ENCODE measurements at regions not wholly inside any gene's neighbourhood (a gene's known extent, or its start where the extent isn't known, plus 50 kb on each side); places are given as distances from the start of the nearest gene placed in this dataset.

GRCh38 chr2:16064745-16065144 lies 124.4 kb downstream of the MYCN start:
- no peaks in the 10 kb centered on the region for H3K4me1 ChIP-seq
- no peaks in the 10 kb centered on the region for H3K36me3 ChIP-seq
- no peak overlapping the region for H3K27ac ChIP-seq
- ATAC-seq: no peak
- H3K27me3 ChIP-seq: no peaks in the 10 kb centered on the region
- H3K9me3 ChIP-seq: peaks cover 0 to 4% (median 0%) of the 10 kb centered on the region in 3 donors
- WGBS, 2 donors (ENCODE audit: low coverage in 1 of 2): 69 to 81% methylated on average over 2 of the region's 2 CpGs
- TF ChIP-seq CTCF (IDR thresholded peaks at IDR 0.05) (no peak), POLR2AphosphoS5 (IDR thresholded peaks at IDR 0.05) (no peak), POLR2A (IDR thresholded peaks at IDR 0.05) (no peak), EP300 (IDR thresholded peaks at IDR 0.05) (no peak)
- no peak overlapping the region for H3K4me3 ChIP-seq

GRCh38 chr2:16063955-16064633 lies 123.7 kb downstream of the MYCN start:
- H3K36me3 ChIP-seq: no peaks in the 10 kb centered on the region
- H3K27me3 ChIP-seq: no peaks in the 10 kb centered on the region
- H3K9me3 ChIP-seq: peaks cover 0 to 4% (median 0%) of the 10 kb centered on the region in 3 donors
- WGBS, 2 donors (ENCODE audit: low coverage in 1 of 2): 92 to 94% methylated on average over 4 of the region's 4 CpGs
- no peak overlapping the region for H3K27ac ChIP-seq
- TF ChIP-seq EP300 (IDR thresholded peaks at IDR 0.05): no peak
- TF ChIP-seq POLR2AphosphoS5 (IDR thresholded peaks at IDR 0.05): no peak
- no peak overlapping the region for H3K4me3 ChIP-seq
- H3K4me1 ChIP-seq: no peaks in the 10 kb centered on the region
- no peak for ATAC-seq

GRCh38 chr2:16063251-16063850 lies 123.0 kb downstream of the MYCN start:
- H3K36me3 ChIP-seq: no peaks in the 10 kb centered on the region
- no peak for ATAC-seq
- H3K27me3 ChIP-seq: no peaks in the 10 kb centered on the region
- no peak overlapping the region for H3K27ac ChIP-seq
- no peak overlapping the region for H3K4me3 ChIP-seq
- no peaks in the 10 kb centered on the region for H3K4me1 ChIP-seq
- WGBS, 2 donors (ENCODE audit: low coverage in 1 of 2): 80% methylated on average over 1 of the region's 4 CpGs; no CpG with 5 or more reads in 1 of the 2 donors
- TF ChIP-seq CTCF (IDR thresholded peaks at IDR 0.05) (no peak), EP300 (IDR thresholded peaks at IDR 0.05) (no peak), POLR2AphosphoS5 (IDR thresholded peaks at IDR 0.05) (no peak), POLR2A (IDR thresholded peaks at IDR 0.05) (no peak)
- H3K9me3 ChIP-seq: peaks cover 0 to 4% (median 0%) of the 10 kb centered on the region in 3 donors

DNA sequence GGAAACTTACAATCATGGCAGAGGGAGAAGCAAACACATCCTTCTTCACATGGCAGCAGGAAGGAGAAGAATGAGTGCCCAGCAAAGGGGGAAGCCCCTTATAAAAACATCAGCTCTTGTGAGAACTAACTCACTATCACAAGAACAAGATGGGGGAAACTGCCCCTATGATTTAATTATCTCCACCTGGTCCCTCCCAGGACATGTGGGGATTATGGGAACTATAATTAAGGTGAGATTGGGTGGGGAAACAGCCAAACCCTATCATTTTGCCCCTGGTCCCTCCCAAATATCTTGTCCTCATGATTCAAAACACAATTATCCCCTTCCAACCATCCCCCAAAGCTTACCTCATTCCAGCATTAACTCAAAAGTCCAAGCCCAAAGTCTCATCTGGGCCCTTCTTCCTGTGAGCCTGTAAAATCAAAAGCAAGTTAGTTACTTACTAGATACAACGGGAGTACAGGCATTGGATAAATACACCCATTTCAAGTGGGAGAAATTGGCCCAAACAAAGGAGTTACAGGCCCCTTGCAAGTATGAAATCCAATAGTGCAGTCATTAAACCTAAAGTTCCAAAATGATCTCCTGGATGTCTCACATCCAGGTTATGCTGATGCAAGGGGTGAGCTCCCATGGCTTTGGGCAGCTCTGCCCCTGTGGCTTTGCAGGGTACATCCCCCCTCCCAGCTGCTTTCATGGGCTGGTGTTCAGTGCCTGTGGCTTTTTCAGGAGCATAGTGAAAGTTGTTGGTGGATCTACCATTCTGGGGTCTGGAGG lies 122.3 kb downstream of the MYCN start:
- Histone ChIP-seq H3K36me3 (no peaks in the 10 kb centered on the region), H3K27me3 (no peaks in the 10 kb centered on the region), H3K4me1 (no peaks in the 10 kb centered on the region), H3K9me3 (peaks cover 0 to 4% (median 0%) of the 10 kb centered on the region in 3 donors), H3K4me3 (no peak overlapping the region), H3K27ac (no peak overlapping the region)
- ATAC-seq: no peak
- WGBS, 2 donors (ENCODE audit: low coverage in 1 of 2): no CpG with 5 or more reads among the region's 1 CpG
- no peak for TF ChIP-seq POLR2A (IDR thresholded peaks at IDR 0.05)
- no peak for TF ChIP-seq CTCF (IDR thresholded peaks at IDR 0.05)
- no peak for TF ChIP-seq POLR2AphosphoS5 (IDR thresholded peaks at IDR 0.05)
- no peak for TF ChIP-seq EP300 (IDR thresholded peaks at IDR 0.05)

DNA sequence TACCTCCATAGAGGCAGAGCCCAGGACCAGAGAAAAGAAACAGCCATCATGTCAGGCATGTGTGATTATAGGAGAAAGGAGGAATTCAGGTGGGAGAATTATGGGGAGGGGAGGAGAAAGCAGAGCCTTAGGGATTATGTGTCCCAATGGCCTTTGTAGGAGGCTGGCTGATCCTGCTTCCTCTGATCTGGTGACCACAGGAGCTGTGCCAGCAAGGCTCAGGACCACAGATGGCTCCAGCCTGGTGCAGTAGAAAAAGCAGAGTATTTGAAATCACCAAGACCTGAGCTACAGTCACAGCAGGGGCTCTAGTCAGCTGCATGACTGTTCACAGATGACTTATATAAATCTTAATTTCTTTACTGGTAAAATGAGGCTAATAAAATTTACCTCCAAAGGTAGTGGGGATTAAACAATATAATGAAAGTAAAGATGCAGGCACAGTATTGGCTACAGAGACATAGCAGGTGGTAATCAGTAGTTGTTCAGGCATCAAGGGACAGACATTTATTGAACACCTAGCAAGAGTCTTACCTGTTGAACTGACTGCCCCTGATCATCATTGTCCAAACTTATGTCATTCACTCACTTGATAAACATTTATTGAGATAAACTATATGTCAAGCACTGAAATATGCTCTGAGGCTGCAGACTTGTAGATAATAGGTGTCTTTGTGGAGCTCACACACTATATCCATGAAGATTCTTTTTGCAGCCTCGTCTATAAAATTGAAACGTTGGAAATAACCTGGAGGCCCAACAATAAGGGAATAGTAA lies 121.3 kb downstream of the MYCN start:
- TF ChIP-seq POLR2A (IDR thresholded peaks at IDR 0.05): no peak
- no peak for TF ChIP-seq EP300 (IDR thresholded peaks at IDR 0.05)
- TF ChIP-seq CTCF (IDR thresholded peaks at IDR 0.05): no peak
- no peak for TF ChIP-seq POLR2AphosphoS5 (IDR thresholded peaks at IDR 0.05)

More for the DNA sequence above, 121.3 kb downstream of the MYCN start:
- H3K9me3 ChIP-seq: peaks cover 0 to 4% (median 0%) of the 10 kb centered on the region in 3 donors
- H3K4me1 ChIP-seq: no peaks in the 10 kb centered on the region
- H3K27me3 ChIP-seq: no peaks in the 10 kb centered on the region
- ATAC-seq: no peak
- no peaks in the 10 kb centered on the region for H3K36me3 ChIP-seq
- no peak overlapping the region for H3K27ac ChIP-seq
- H3K4me3 ChIP-seq: no peak overlapping the region
- 62% methylated on average over 2 of the region's 2 CpGs; no CpG with 5 or more reads in 1 of the 2 donors for WGBS, 2 donors (ENCODE audit: low coverage in 1 of 2)

All from gastroesophageal sphincter (tissue), 4 donors.